KMS-11 (cell line): ENCODE measurements at regions not wholly inside any gene's neighbourhood (a gene's known extent, or its start where the extent isn't known, plus 50 kb on each side); places are given as distances from the start of the nearest gene placed in this dataset.

Experiments
- H2AFZ ChIP-seq: fragments of 200-600 bp; sonication (generic); 2 replicates; pipeline ENCODE4 v1.6.1; 2016; ENCODE audit warnings: antibody characterized with exemption, mixed run types, low read depth
- H3K27ac ChIP-seq: fragments of 200-600 bp; sonication (generic); 2 replicates; pipeline ENCODE4 v1.6.1; 2016; ENCODE audit warnings: mild to moderate bottlenecking, mixed run types
- H3K27me3 ChIP-seq: fragments of 200-600 bp; sonication (generic); 2 replicates; pipeline ENCODE4 v1.6.1; 2017; ENCODE audit warnings: mild to moderate bottlenecking, low read depth, mixed run types, moderate library complexity; ENCODE audit not compliant: insufficient read depth
- H3K36me3 ChIP-seq: fragments of 200-600 bp; sonication (generic); 2 replicates; pipeline ENCODE4 v1.6.1; 2017; ENCODE audit warnings: mild to moderate bottlenecking, mixed run types; ENCODE audit not compliant: insufficient read depth
- H3K4me1 ChIP-seq: fragments of 200-600 bp; sonication (generic); 2 replicates; pipeline ENCODE4 v1.6.1; 2016; ENCODE audit warnings: mild to moderate bottlenecking, low read depth, mixed run types; ENCODE audit not compliant: poor library complexity, severe bottlenecking
- H3K4me2 ChIP-seq: fragments of 200-600 bp; sonication (generic); 2 replicates; pipeline ENCODE4 v1.7.0; 2016; ENCODE audit warnings: mild to moderate bottlenecking, mixed run types
- H3K4me3 ChIP-seq: fragments of 200-600 bp; sonication (generic); IDR thresholded peaks from 2 replicates; pipeline ENCODE4 v1.6.1; 2017; ENCODE audit warnings: low read depth, low read length, mixed read lengths; ENCODE audit not compliant: insufficient read depth
- H3K79me2 ChIP-seq: fragments of 200-600 bp; sonication (generic); 2 replicates; pipeline ENCODE4 v1.6.1; 2016; ENCODE audit warnings: low read depth, mixed run types; ENCODE audit not compliant: insufficient read depth
- H3K9ac ChIP-seq: fragments of 200-600 bp; sonication (generic); 2 replicates; pipeline ENCODE4 v1.6.1; 2016; ENCODE audit warnings: mild to moderate bottlenecking, mixed run types
- H4K20me1 ChIP-seq: fragments of 200-600 bp; sonication (generic); 2 replicates; pipeline ENCODE4 v1.6.1; 2016; ENCODE audit warnings: mild to moderate bottlenecking, mixed run types; ENCODE audit not compliant: insufficient read depth
- TF ChIP-seq, protein P1 (sequence below): fragments of 200-600 bp; sonication (generic); conservative IDR thresholded peaks from 2 replicates; pipeline ENCODE4 v1.6.1; 2017; ENCODE audit warnings: low read depth, mild to moderate bottlenecking, antibody characterized with exemption, low read length, moderate library complexity, mixed read lengths

DNA sequence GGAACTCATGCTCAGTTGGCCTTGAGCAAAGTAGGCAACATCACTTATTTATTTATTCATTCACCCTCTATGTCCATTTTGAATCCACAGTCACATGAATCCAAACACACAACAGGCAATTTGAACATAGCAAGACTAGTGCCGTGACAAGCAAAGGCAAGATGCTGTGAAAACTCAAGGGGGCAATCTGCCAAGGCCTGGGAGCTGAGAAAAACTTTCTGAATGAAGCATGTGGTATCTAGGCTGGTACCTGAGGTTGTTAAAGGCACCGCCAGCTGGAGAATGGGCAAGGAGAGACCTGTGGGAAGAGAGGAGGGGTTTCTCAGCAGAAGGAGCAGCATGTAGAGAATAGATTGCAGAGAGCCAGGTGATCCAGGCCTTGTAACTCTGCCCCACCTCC is 98.3 kb upstream of the ATP10B start:
- no peaks in the 10 kb centered on the region for H3K79me2 ChIP-seq
- H4K20me1 ChIP-seq: no peaks in the 10 kb centered on the region
- no peak overlapping the region for H3K9ac ChIP-seq
- H3K27ac ChIP-seq: no peak overlapping the region
- no peaks in the 10 kb centered on the region for H3K27me3 ChIP-seq
- H3K4me2 ChIP-seq: no peak overlapping the region
- H2AFZ ChIP-seq: no peak overlapping the region
- H3K4me3 ChIP-seq: no peak overlapping the region
- TF ChIP-seq, protein P1, sequence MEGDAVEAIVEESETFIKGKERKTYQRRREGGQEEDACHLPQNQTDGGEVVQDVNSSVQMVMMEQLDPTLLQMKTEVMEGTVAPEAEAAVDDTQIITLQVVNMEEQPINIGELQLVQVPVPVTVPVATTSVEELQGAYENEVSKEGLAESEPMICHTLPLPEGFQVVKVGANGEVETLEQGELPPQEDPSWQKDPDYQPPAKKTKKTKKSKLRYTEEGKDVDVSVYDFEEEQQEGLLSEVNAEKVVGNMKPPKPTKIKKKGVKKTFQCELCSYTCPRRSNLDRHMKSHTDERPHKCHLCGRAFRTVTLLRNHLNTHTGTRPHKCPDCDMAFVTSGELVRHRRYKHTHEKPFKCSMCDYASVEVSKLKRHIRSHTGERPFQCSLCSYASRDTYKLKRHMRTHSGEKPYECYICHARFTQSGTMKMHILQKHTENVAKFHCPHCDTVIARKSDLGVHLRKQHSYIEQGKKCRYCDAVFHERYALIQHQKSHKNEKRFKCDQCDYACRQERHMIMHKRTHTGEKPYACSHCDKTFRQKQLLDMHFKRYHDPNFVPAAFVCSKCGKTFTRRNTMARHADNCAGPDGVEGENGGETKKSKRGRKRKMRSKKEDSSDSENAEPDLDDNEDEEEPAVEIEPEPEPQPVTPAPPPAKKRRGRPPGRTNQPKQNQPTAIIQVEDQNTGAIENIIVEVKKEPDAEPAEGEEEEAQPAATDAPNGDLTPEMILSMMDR: no peak
- no peaks in the 10 kb centered on the region for H3K36me3 ChIP-seq
- H3K4me1 ChIP-seq: no peaks in the 10 kb centered on the region

DNA sequence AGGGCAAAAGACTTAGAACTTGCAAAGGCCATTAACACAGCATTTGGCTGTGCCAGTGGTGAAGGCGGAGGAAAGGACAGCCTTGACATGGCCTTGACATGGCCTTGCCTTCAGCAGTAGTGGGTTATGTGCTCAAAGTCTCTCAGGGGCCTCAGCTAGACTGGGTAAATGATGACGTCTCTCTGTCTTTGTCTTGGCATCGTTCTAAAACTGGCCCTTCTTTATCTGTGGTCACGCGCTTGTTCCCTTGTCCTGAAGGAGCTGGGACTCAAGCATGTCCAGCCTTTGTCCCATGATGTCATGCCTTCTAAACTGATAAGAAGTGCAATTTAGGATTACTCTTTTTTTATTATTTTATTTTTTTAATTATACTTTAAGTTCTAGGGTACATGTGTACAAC is 88.7 kb upstream of the ATP10B start:
- H2AFZ ChIP-seq: no peak overlapping the region
- no peak overlapping the region for H3K9ac ChIP-seq
- H3K36me3 ChIP-seq: no peaks in the 10 kb centered on the region
- no peaks in the 10 kb centered on the region for H3K4me1 ChIP-seq
- H3K4me2 ChIP-seq: no peak overlapping the region
- no peaks in the 10 kb centered on the region for H3K79me2 ChIP-seq
- H3K4me3 ChIP-seq: no peak overlapping the region
- H4K20me1 ChIP-seq: no peaks in the 10 kb centered on the region
- H3K27me3 ChIP-seq: no peaks in the 10 kb centered on the region
- no peak overlapping the region for H3K27ac ChIP-seq
- TF ChIP-seq, protein P1: no peak

DNA sequence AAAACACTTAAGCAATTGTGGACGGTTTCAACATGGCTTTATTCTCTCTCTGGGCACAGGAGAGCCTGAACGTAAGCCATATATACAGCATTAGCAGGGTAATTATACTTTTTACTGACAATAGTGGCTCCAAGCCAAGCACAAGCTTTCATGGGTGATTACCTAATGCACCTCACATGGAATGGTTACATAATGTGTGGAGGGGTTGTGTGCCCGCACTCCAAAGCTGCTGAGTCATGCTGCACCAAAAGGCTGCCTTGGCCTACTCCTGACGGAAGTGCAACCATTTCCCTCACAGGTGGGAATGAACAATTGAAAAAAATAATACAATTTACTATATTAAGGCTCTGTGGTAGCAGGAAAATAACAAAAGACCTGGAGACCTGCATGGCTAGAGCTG is 86.5 kb upstream of the ATP10B start:
- TF ChIP-seq, protein P1: no peak
- no peaks in the 10 kb centered on the region for H3K36me3 ChIP-seq
- no peaks in the 10 kb centered on the region for H3K27me3 ChIP-seq
- H2AFZ ChIP-seq: no peak overlapping the region
- H4K20me1 ChIP-seq: no peaks in the 10 kb centered on the region
- no peak overlapping the region for H3K9ac ChIP-seq
- no peak overlapping the region for H3K27ac ChIP-seq
- no peak overlapping the region for H3K4me2 ChIP-seq
- H3K4me1 ChIP-seq: no peaks in the 10 kb centered on the region
- no peaks in the 10 kb centered on the region for H3K79me2 ChIP-seq
- H3K4me3 ChIP-seq: no peak overlapping the region

DNA sequence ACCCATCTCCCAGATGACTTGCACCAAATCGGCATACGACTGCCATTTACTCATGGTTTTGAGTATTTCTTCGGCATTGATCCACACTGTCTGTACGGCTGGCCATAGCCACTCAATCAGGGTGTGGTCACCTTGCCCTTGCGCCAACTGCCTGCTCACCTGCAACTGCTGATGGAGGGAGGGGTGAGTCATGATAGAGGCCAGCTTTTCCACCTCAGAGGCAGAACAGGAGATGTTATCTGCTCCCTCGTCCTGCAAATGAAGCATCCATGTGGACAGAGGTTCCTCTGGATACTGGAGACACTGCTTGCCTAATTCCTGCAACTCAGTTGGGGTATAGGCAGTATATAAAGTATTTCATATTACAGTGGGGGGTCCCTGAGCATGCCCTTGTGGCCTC is 85.6 kb upstream of the ATP10B start:
- Histone ChIP-seq H3K27me3 (no peaks in the 10 kb centered on the region), H3K27ac (no peak overlapping the region), H3K4me3 (no peak overlapping the region), H3K4me2 (no peak overlapping the region), H4K20me1 (no peaks in the 10 kb centered on the region), H3K79me2 (no peaks in the 10 kb centered on the region), H3K4me1 (no peaks in the 10 kb centered on the region), H2AFZ (no peak overlapping the region), H3K9ac (no peak overlapping the region), H3K36me3 (no peaks in the 10 kb centered on the region)
- TF ChIP-seq, protein P1: no peak

DNA sequence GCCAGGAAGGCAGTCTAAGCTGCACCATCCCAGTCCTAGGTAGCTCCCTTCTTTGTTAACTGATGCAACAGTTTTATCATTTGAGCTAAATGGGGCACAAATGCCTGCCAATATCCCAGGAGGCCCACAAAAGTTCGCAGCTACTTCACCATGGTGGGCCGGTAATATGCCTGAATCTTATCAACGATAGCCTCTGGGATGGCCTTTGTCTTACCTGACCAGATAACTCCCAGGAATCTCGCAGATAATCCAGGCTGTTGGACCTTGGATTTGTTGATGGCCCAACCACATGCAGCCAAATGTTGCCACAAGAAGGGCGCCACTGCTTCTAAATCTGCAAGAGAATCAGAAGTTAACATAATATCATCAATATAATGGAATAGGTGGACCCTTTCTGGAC is 83.8 kb upstream of the ATP10B start:
- Histone ChIP-seq H3K4me2 (no peak overlapping the region), H4K20me1 (no peaks in the 10 kb centered on the region), H3K79me2 (no peaks in the 10 kb centered on the region), H3K27ac (no peak overlapping the region), H3K27me3 (no peaks in the 10 kb centered on the region), H3K36me3 (no peaks in the 10 kb centered on the region), H2AFZ (no peak overlapping the region), H3K9ac (no peak overlapping the region), H3K4me1 (no peaks in the 10 kb centered on the region), H3K4me3 (no peak overlapping the region)
- TF ChIP-seq, protein P1: no peak
